HG02798 (cell line): ENCODE measurements at regions not wholly inside any gene's neighbourhood (a gene's known extent, or its start where the extent isn't known, plus 50 kb on each side); places are given as distances from the start of the nearest gene placed in this dataset.
A peak's percentile ranks its signal among the peaks of the same experiment; 100 is the strongest.

Source experiments
- ATAC-seq: cut with Tn5 transposase; IDR thresholded peaks from one replicate; pipeline ENCODE4 v1.9.1; 2021; ENCODE audit warnings: mild to moderate bottlenecking; ENCODE audit not compliant: unreplicated experiment, poor library complexity

- ATAC-seq, result no peak
Measured at GRCh38 chr5:89601880-89602279, 718.9 kb upstream of the MEF2C start.

GRCh38 chr5:89597878-89598277 is 714.9 kb upstream of the MEF2C start:
- ATAC-seq, result peak; percentile 60

GRCh38 chr5:89596821-89597220 is 713.8 kb upstream of the MEF2C start:
- ATAC-seq, result no peak

- no peak for ATAC-seq
Measured at GRCh38 chr5:89595056-89595455, 712.1 kb upstream of the MEF2C start.

- no peak for ATAC-seq
Measured at GRCh38 chr5:89584339-89584956, 701.5 kb upstream of the MEF2C start.

- ATAC-seq, result no peak
Measured at GRCh38 chr5:89583534-89583933, 700.5 kb upstream of the MEF2C start.

- ATAC-seq, result no peak
Measured at GRCh38 chr5:89582768-89583339, 699.9 kb upstream of the MEF2C start.

- no peak for ATAC-seq
Measured at GRCh38 chr5:89580976-89581375, 698.0 kb upstream of the MEF2C start.

- no peak for ATAC-seq
Measured at GRCh38 chr5:89575319-89575718, 692.3 kb upstream of the MEF2C start.

GRCh38 chr5:89573345-89573744 is 690.4 kb upstream of the MEF2C start:
- ATAC-seq, result no peak

GRCh38 chr5:89572696-89573095 is 689.7 kb upstream of the MEF2C start:
- ATAC-seq, result no peak

- ATAC-seq, result no peak
Measured at GRCh38 chr5:89570557-89570956, 687.6 kb upstream of the MEF2C start.

- ATAC-seq, result no peak
Measured at GRCh38 chr5:89566340-89566739, 683.4 kb upstream of the MEF2C start.

GRCh38 chr5:89560696-89561095 is 677.7 kb upstream of the MEF2C start:
- no peak for ATAC-seq

GRCh38 chr5:89556215-89556913 is 673.4 kb upstream of the MEF2C start:
- ATAC-seq, result no peak

GRCh38 chr5:89546657-89547056 is 663.7 kb upstream of the MEF2C start:
- ATAC-seq, result no peak

- no peak for ATAC-seq
Measured at GRCh38 chr5:89545626-89546025, 662.6 kb upstream of the MEF2C start.

GRCh38 chr5:89545076-89545475 is 662.1 kb upstream of the MEF2C start:
- no peak for ATAC-seq

- ATAC-seq, result no peak
Measured at GRCh38 chr5:89542736-89543135, 659.8 kb upstream of the MEF2C start.

- ATAC-seq, result no peak
Measured at GRCh38 chr5:89537800-89538199, 654.8 kb upstream of the MEF2C start.

GRCh38 chr5:89536020-89536419 is 653.0 kb upstream of the MEF2C start:
- ATAC-seq, result no peak

GRCh38 chr5:89535411-89535810 is 652.4 kb upstream of the MEF2C start:
- ATAC-seq, result no peak
